Type B pancreatic cell (in vitro differentiated cells): ENCODE measurements at regions not wholly inside any gene's neighbourhood (a gene's known extent, or its start where the extent isn't known, plus 50 kb on each side); places are given as distances from the start of the nearest gene placed in this dataset.
A peak's percentile ranks its signal among the peaks of the same experiment; 100 is the strongest.

Experiments used
- DNase-seq: peaks from one replicate; pipeline ENCODE4 v3.0.0; 2021; ENCODE audit warnings: mixed read lengths; ENCODE audit not compliant: unreplicated experiment; ENCODE audit errors: extremely low spot score
- H3K27ac Mint-ChIP-seq: 2 replicates; pipeline ENCODE4 v1.8.0; 2021; ENCODE audit warnings: mild to moderate bottlenecking, mixed read lengths
- H3K27me3 Mint-ChIP-seq: 2 replicates; pipeline ENCODE4 v1.8.0; 2021; ENCODE audit warnings: mixed read lengths
- H3K36me3 Mint-ChIP-seq: 2 replicates; pipeline ENCODE4 v1.8.0; 2021; ENCODE audit warnings: mixed read lengths
- H3K4me1 Mint-ChIP-seq: one replicate; pipeline ENCODE4 v1.8.0; 2021; ENCODE audit warnings: mixed read lengths; ENCODE audit not compliant: unreplicated experiment
- H3K4me3 Mint-ChIP-seq: 2 replicates; pipeline ENCODE4 v1.8.0; 2021; ENCODE audit warnings: mild to moderate bottlenecking, mixed read lengths
- H3K9me3 Mint-ChIP-seq: 2 replicates; pipeline ENCODE4 v1.8.0; 2021; ENCODE audit warnings: mixed read lengths
- CTCF ChIP-seq: fragments of 200-600 bp; sonication (generic); conservative IDR thresholded peaks from 2 replicates; pipeline ENCODE4 v1.5.0; 2021; ENCODE audit warnings: antibody characterized with exemption, mild to moderate bottlenecking

DNA sequence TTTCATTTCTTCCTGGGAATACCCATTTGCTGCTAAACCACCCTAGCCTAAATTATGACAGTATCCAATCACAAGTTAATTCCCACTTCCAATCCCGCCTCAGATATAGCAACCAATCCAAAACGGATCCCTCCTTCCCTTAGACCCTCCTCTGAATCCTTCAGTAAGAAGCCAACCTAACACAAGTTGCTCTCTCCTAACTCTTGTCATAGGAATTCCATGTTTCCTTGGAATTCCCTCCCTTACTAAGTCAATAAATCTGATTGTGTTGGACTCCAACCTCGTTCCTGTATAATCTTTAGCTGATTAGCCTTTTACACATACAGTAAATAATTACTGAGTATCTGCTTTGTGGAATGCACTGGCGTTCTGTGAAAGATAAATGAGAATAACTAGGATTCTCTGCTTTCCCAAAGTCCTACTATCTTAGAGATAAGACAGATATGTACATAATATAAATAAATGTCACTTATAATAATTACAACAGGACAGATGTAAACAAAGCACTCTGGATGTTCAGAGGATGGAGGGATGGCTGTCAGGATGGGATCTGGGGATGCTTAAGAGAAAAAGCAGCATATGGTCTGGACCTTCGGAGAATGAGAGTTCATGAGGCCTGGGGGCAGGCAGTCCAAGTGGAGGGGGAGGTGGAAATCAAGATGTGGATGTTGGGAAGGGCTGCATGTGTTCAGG is 185.8 kb upstream of the SOX5 start:
- H3K27me3 Mint-ChIP-seq: peaks cover 4% of the 10 kb centered on the region
- peaks cover 4% of the 10 kb centered on the region for H3K4me1 Mint-ChIP-seq
- DNase-seq: no peak
- H3K9me3 Mint-ChIP-seq: no peaks in the 10 kb centered on the region
- peaks cover 3% of the 10 kb centered on the region for H3K36me3 Mint-ChIP-seq
- peak overlapping the region; percentile 4 for H3K27ac Mint-ChIP-seq
- TF ChIP-seq CTCF: no peak
- no peak overlapping the region for H3K4me3 Mint-ChIP-seq

- peaks cover 3% of the 10 kb centered on the region for H3K36me3 Mint-ChIP-seq
- H3K27me3 Mint-ChIP-seq: peaks cover 4% of the 10 kb centered on the region
- H3K27ac Mint-ChIP-seq: no peak overlapping the region
- TF ChIP-seq CTCF: no peak
- DNase-seq: no peak
- no peaks in the 10 kb centered on the region for H3K9me3 Mint-ChIP-seq
- peaks cover 4% of the 10 kb centered on the region for H3K4me1 Mint-ChIP-seq
- no peak overlapping the region for H3K4me3 Mint-ChIP-seq
Observed at GRCh38 chr12:24134092-24134491, 184.6 kb upstream of the SOX5 start.

DNA sequence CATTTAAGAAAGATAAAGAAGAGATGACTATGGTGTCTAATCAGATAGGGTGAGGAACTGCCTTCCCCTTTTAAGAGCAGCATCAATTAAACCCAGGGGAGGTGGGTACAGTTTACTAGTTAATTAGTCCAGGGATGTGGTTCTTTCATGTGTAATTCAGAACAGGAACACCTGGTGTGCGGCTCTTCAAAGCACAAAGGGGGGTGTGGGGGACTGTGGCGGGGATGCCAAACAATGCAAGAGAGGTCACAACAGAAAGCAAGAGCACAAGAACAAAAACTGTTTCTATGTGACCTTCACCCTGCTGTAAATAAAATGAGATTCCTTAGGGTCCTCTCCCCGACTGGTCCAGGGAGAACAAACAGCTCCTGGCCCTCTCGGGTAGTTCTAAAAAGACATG is 183.9 kb upstream of the SOX5 start:
- H3K9me3 Mint-ChIP-seq: no peaks in the 10 kb centered on the region
- H3K4me3 Mint-ChIP-seq: no peak overlapping the region
- no peak overlapping the region for H3K27ac Mint-ChIP-seq
- TF ChIP-seq CTCF: no peak
- H3K36me3 Mint-ChIP-seq: peaks cover 7% of the 10 kb centered on the region
- DNase-seq: no peak
- H3K4me1 Mint-ChIP-seq: peaks cover 4% of the 10 kb centered on the region
- peaks cover 4% of the 10 kb centered on the region for H3K27me3 Mint-ChIP-seq

GRCh38 chr12:24127919-24128721 is 178.7 kb upstream of the SOX5 start:
- no peak for TF ChIP-seq CTCF
- Mint-ChIP-seq H3K36me3 (peaks cover 13% of the 10 kb centered on the region), H3K27me3 (peaks cover 5% of the 10 kb centered on the region), H3K4me3 (no peak overlapping the region), H3K27ac (no peak overlapping the region), H3K4me1 (peaks cover under 1% of the 10 kb centered on the region), H3K9me3 (peaks cover 13% of the 10 kb centered on the region)
- no peak for DNase-seq

- H3K4me3 Mint-ChIP-seq: no peak overlapping the region
- peaks cover 13% of the 10 kb centered on the region for H3K9me3 Mint-ChIP-seq
- peaks cover 18% of the 10 kb centered on the region for H3K36me3 Mint-ChIP-seq
- no peak for DNase-seq
- H3K27me3 Mint-ChIP-seq: peaks cover 4% of the 10 kb centered on the region
- no peak for TF ChIP-seq CTCF
- H3K4me1 Mint-ChIP-seq: no peaks in the 10 kb centered on the region
- no peak overlapping the region for H3K27ac Mint-ChIP-seq
Observed at GRCh38 chr12:24125280-24125679, 175.8 kb upstream of the SOX5 start.
